ENCODE measurements at regions not wholly inside any gene's neighbourhood (a gene's known extent, or its start where the extent isn't known, plus 50 kb on each side); places are given as distances from the start of the nearest gene placed in this dataset.
"Not testable (repeated sequence)": the region's sequence is repeated elsewhere in the genome, so short reads cannot be mapped to it uniquely, and the experiment has no call there.

DNA sequence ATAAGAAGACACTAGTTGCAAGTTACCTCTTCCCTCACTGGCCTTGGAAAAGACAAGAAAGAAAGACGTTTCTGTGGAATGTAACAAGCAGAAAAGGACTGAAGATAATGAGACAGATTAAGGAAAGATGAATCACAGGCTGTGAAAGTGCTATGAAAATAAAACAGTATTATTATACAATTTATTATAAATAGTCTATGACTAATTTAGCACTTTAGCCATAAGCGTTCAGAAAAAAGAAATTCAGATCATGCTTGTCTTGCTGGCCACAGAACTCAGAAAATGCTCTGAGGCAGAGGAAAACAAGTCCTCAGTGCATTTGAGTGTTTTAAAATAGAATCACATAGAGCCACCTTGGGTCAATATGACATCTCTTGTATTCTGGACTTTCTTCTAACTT is 174.8 kb upstream of the NBPF9 start:
- not testable (repeated sequence) for DNase-seq (ENCODE audit: low read depth)

DNA sequence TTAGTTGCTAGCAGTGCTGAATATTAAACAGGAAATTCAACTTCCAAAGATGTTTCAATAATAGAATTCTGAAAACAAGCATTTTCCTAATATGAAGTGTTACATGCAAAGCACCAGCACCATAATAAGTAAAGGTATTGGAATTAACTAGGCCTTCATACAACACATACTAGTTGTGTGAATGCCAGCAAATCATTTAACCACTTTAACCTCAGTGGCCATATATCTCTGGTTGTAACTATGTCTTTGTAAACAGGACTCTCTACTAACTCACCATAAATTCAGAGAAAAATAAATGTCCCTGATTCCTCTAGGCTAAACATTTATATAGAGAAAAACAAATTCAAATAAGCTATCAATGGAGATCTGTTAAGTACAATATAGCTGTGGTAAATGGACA is 175.7 kb upstream of the NBPF9 start:
- DNase-seq (ENCODE audit: low read depth), result not testable (repeated sequence)

DNA sequence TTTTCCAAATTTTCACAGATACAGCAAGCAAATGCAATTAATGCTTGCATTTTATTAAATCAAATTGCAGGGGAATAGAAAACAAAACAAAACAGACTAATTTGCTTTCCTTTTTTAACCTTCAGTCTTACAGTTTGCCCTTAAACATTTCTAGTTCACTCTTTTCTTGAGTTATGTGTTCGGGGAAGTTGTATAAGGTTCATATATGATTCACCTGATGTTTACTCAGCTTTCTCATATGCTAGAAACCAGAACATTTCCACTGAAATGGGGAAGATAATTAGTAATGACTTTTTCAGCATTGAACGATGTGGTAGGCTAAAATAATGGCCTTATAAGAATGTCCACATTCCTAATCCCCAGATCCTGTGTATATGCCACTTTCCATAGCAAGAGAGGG is 176.2 kb upstream of the NBPF9 start:
- not testable (repeated sequence) for DNase-seq (ENCODE audit: low read depth)

DNA sequence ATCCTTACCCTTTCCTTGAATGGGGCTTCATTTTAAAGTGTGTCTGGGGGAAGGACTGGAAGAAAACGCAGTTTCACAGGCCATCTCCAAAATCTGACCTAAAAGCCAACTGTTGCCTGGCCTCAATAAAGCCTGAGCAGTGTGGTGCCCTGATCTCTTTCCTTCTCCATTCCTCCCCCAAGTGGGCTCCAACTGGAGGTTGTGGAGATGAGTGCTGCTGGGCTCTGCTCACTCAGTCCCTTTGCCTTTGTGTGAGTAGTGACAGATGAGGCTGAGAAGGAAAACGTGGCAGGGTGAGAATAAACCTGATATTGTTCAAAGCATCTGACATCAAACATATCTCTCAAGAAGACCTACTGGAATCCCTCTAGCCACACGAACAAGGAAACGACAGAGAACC is 181.4 kb upstream of the NBPF9 start:
- DNase-seq (ENCODE audit: low read depth), result not testable (repeated sequence)

DNA sequence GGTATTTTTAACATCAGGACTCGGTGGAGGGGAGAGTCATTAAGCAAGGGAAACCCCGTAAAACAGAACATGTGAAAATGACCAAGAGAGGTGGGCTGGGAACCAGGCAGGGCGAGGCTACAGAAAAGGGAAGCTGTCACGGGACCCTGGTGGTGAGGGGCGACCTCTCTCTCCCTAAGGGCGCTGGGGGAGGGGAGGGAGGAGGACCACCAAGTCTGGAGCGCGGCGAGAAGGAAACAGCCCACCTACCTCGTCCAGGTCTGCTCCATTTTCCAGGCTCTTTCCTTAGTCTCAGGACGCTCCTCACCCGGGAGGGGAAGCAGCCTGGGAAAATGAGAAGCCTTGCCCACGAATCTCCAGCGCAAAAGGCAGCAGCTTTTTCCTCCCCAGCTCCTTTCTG is 181.9 kb upstream of the NBPF9 start:
- not testable (repeated sequence) for DNase-seq (ENCODE audit: low read depth)

DNA sequence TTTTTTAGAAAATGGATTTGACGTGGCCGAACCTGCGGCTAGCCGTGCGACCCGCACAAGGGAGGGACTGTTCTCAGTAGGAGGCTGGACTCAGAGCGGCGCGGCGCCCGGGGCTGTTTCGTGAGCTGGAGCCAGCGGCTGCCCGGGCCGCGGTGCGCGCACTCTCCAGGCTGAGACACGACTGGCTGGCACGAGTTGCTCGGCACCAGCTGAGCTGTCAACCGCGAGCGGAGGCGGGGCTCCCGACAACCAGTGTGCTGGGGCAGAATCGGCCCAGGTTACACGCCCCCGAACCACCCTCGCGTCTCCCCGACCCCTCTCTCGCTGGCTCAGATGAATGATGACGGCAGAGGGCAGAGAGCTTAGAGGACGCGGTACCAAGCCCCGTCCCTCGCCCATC is 182.3 kb upstream of the NBPF9 start:
- not testable (repeated sequence) for DNase-seq (ENCODE audit: low read depth)

DNA sequence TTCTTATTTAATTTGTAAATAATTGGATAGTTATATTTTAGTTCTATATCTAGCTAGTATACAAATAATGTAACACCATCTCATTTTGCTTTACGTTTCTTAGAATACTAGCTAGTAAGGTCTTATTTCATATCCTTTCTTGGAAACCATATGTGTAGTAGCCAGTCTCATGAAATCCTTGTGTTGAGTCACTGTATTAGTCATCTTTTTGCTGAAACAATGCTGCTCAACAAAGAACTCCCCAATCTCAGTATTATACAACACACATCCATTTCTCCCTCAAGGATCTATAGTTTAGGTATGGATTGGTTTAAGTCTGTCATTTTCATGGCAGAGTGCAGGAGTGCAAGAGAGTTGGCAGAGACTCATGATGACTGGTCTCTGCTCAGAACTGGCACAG is 185.2 kb upstream of the NBPF9 start:
- DNase-seq (ENCODE audit: low read depth), result not testable (repeated sequence)

DNA sequence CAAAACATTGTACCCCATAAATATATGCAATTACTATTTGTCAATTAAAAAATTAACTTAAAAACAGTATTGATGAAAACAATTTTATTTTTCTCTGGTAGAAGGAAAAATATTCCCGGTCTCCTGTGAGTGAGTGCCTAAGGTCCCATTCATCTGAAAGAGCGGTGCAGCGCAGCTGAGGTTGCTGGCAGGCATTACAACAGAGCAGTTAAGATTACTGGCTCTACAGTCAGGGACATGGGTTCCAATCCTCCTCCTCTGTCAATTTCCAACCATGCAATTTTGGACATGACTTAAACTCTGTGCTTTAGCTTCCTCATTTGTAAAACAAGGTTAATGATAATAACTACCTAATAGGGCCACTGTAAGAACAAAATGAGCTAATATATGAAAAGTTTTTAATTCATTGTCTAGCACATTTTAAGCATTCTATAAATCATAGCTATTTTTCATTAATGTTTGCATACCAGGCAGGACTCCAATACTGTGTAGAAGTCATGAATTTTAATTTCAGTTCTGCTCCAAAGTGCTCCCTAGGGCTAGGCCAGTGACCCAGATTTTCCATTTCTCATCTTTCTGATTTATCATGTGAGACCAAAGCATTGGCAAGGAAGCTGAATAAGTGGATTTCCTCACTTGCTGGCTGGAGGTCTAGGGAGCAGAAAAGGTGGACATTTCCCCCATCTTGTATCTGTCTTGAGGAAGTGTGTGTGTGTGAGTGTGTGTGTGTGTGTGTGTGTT is 174.2 kb upstream of the NBPF19 start:
- not testable (repeated sequence) for DNase-seq (ENCODE audit: low read depth)

DNA sequence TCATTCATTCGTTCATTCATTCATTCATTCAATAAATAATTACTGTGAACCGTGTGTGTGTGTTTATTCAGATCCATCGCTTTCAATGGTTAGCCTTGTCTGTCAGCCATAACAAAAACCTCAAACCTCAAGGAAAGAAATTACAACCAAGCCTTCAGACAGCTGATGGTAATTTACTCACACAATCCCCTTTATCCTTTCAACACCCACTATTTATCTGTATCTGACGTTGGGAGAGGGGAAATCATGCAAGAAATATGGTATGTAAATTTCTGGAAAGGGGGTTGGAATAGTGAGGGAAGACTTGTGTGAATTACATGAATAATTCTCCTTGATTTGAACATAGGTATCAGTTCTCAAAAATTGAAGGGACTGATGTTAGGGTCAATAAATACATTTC is 173.6 kb upstream of the NBPF19 start:
- DNase-seq (ENCODE audit: low read depth), result not testable (repeated sequence)

DNA sequence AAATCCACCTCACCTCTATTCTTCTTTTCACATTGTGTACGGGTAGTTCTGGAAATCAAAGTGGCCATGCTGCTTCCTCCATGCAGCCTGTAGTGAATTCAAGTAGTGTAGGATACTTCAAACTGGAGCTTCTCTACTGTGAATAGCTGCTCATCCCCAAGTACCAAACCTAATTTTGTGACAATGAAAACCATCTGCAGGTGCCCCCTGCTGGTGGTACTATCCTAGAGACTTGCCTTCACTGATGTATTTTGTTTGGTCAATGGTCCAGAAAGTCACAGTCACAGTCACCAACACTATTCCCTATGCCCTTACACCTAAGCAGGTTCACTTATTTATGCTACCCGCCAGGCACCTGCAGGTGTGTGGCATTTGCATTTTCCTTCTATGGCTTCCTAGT is 170.0 kb upstream of the NBPF19 start:
- DNase-seq (ENCODE audit: low read depth), result not testable (repeated sequence)

DNA sequence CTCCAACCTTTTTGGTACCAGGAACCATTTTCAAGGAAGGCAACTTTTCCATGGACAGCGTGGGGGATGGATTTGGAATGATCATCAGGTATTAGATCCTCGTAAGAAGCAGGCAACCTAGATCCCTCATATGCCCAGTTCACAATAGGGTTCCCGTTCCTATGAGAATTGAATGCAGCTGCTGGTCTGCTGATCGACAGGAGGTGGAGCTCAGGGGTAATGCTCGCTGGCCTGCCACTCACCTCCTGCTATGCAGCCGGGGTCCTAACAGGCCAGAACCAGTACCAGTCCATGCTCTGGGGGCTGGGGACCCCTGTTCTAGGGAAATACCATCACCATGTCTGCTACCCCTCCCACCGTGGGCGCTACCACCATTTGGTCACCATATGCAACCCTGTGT is 167.2 kb upstream of the NBPF19 start:
- not testable (repeated sequence) for DNase-seq (ENCODE audit: low read depth)

DNA sequence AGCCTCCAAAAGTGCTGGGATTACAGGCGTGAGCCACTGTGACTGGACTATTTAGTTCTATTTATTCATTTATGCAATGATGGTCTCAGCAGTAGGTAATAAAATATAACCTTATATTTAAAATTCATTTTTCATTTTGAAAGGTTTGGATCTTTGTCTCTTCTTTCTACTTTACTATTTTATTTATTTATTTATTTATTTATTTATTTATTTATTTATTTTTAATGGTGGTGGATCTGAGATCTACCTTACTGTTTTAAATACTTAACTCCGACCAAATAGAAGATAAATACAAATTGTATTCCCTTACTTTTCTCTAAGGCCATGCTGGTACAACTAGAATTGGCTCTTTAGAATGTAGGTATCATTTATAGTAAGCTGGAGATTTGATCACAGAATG is 159.9 kb upstream of the NBPF19 start:
- not testable (repeated sequence) for DNase-seq (ENCODE audit: low read depth)

DNA sequence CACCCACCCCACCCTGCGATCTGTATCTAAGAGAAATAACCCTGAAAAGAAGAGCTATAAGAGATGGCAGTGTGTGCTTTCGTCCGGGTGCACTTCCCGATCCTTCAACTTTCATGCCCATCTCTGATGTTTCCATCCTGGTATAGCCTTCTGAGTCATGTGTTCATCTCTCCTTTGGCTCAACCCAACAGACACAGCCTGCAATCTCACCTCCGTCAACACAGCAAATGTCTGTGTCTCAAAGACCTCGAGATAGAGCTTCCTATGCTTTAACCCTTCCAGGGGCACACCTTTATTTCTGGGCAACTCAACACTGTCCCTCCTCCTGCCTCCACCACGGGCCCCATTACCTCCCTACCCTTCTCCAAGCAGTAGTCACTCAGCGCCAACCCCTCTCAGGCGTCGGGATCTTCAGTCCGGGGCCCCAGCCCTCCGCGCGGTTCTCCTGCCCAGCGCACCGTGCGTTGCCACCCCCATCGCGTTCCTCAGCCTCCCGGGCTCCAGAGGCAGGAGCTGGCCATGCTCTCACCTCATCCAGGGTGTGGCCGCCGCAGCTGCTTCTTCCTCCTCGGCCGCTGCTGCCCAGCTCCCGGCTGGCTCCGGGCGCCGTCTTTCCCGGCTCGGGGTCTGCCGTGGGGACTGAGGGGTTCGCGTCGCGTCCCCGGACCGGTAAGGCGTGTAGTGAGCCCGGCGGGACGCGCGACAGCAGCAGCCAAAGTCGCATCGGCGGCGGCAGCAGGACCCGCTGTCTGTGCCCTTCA is 153.7 kb upstream of the NBPF19 start:
- DNase-seq (ENCODE audit: low read depth), result not testable (repeated sequence)

DNA sequence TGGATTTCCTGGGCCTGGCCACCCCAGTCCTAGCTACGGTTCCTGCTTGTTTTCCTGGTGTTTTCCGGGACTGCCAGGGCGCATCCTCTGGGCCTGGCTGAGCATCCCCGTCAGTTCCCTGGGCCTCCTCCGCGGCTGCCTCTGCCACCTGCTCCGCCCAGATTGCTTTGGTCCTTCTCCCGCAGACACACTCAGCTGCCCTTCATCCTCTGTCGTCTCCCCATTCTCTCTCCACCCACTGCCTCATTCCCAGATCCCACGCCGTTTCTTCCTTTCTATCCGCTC is 153.2 kb upstream of the NBPF19 start:
- not testable (repeated sequence) for DNase-seq (ENCODE audit: low read depth)

DNA sequence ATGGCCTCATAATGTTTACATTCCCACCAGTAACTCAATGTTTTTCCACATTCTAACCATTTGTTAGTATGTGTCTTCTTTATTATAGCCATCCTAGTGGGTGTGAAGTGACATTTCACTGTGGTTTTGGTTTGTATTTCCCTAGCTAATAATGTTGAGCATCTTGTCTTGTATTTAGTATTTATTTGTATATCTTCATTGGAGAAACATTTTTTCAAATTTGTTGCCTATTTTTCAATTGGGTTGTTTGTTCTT is 144.8 kb upstream of the NBPF19 start:
- not testable (repeated sequence) for DNase-seq (ENCODE audit: low read depth)

DNA sequence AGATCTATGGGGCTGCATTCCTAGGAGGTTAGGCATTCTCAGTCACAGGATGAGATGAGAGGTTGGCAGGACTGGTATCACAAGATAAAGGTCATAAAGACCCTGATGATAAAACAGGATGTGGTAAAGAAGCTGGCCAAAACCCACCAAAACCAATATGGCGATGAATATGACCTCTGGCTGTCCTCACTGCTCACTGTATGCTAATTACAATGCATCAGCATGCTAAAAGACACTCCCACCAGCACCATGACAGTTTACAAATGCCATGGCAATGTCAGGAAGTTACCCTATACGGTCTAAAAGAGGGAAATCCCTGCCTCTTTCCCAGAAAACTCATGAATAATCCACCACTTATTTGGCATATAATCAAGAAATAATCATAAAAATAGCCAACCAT is 138.8 kb upstream of the NBPF19 start:
- not testable (repeated sequence) for DNase-seq (ENCODE audit: low read depth)

DNA sequence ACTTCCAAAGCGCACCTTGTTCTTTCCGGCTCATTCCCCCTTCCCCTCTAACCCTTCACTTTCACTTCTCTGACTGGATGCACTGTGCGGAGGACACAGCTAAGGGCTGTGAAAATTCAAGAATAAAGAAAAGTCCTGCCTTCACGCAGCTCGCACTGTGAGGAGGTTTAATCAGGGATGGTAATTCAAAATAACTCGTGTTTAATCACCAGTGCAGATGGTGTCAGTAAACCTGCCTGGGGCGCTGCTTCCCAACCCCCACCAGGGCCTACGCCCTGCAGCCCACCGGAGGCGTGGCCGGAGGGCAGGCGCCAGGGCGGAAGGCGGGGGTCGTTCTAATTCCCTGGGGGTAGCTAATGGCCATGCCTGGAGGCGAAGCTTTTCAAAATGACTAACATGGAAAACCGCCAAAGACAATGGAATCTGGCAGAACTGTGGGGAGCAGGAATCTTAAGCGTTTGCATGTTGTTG is 136.6 kb upstream of the NBPF19 start:
- not testable (repeated sequence) for DNase-seq (ENCODE audit: low read depth)

DNA sequence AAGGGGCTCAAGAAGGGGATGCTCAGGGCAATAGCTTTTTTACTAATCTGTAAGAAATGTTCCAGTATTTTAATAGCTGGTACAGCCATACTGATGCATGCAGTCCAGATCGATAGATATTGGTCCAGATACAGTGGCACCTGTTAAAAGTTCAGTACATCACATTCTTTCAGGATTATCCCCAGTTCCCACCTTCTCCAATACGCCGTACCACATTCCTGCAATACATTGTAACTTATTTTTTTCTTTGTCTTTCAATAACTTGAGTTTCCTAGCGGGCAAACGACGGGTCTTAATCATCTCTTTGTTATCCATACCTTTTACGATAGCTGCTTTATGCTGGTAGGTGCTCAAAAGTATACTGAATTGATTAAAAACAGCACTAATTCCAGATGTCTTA is 136.1 kb upstream of the NBPF19 start:
- DNase-seq (ENCODE audit: low read depth), result not testable (repeated sequence)

DNA sequence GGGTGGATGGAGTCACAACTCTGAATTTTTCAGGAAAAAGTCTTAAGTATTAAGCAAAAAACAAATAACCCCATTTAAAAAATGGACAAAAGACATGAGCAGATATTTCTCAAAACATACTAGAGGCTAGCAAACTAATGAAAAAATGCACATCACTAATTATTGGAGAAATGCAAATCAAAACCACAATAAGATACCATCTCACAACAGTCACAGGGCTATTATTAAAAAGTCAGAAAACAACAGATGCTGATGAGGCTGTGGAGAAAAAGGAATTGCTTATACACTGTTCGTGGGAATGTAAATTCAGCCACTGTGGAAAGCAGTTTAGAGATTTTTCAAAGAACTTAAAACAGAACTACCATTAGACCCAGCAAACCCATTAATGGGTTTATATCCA is 125.4 kb upstream of the NBPF19 start:
- not testable (repeated sequence) for DNase-seq (ENCODE audit: low read depth)

DNA sequence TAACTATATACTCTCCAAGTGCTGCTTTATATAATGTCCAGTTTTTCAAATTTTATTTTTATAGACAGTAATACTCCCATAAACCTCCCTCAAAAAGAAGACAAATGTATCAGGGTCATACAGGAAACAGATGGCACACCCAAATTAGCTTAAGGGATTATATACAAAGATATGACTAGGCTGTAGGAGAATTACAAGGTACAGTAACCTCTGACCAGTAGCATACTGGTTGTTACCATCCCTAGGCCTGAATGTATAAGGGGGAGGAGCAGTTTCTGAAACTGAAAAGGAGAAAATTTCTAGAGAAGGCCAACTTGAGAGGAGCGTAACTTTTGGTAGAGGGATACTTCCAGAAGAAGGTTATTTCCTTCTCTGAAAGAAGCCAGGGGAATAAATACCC is 122.6 kb upstream of the NBPF19 start:
- DNase-seq (ENCODE audit: low read depth), result not testable (repeated sequence)

DNA sequence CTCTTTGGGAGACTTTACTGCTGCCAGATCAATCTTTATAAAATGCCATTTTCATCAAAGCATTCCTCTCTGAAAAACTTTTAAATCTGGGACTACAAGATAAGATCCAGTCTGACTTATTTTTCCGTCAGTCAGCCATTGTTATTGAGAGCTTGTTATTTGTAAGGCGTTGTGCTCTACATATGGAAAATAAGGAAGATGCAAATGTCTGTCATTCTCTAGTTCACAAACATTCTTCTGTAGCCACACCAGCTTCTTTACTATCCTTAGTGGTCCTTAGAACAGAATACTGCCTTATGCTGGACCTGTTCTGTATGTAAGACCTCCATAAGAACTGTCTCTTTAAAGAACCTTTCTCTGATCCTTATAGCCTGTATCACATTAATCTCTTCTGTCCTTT is 120.3 kb upstream of the NBPF19 start:
- not testable (repeated sequence) for DNase-seq (ENCODE audit: low read depth)

DNA sequence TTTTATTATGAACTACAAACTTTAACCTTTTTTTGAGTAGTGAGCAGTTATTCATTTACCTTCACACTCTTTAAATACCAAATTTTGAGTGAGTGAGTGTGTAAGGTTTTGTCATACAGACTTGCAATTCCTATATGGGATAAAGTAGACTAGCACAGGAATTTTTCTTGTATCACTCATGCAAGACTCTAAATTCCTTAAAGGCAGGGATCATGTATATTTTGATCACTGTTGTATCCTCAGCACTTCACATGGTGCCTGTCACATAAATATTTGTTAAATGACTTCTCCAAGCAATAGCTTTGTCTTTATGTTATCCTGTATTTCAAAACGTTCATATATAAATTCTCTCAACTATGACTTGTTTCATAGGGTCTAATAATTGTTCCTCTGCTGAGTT is 119.1 kb upstream of the NBPF19 start:
- DNase-seq (ENCODE audit: low read depth), result not testable (repeated sequence)

DNA sequence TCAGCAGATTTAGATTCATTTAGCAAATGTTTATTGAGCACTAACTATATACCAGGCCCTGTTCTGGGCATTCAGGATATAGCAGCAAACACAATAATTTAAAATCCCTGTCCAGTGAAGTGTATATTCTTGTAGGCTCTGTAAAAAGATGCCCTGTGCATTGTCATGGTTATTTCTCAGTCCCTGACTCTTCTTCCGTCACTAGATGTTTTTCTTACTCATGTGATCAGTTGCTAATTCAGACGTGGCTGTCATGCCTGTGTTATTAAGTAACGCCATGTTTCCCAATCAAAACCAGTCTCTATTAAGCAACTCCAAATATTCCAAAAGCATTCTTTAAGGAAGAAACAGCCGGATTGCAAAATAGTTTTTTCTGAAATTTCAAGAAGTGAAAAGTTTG is 118.7 kb upstream of the NBPF19 start:
- not testable (repeated sequence) for DNase-seq (ENCODE audit: low read depth)

DNA sequence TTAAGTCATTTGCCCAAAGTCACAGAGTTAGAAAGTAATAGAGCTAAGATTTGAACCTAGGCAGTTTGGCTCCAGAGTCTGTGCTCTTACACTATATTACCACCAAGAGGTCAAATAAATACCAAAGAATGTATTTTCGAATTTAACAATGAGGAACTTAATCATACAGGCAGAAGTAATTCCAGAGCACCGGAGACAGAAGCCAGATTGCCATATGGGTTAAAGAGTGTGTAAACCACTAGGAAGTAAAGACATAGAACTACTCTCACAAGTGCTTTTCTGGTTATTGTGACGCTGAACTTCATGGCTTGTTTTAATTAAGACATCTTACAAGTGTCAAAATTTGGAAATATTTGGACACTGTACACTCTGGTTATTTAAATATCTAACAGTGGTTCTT is 114.5 kb upstream of the NBPF19 start:
- not testable (repeated sequence) for DNase-seq (ENCODE audit: low read depth)
